HCT116 (cell line): ENCODE measurements at regions not wholly inside any gene's neighbourhood (a gene's known extent, or its start where the extent isn't known, plus 50 kb on each side); places are given as distances from the start of the nearest gene placed in this dataset.

Source experiments
- ATAC-seq: fragments of 200-7000 bp; cut with Tn5 transposase; 2 replicates; pipeline ENCODE4 v1.9.1; 2020; ENCODE audit warnings: mild to moderate bottlenecking, moderate library complexity
- BruUV-seq: library from RNA; stranded (reverse); fragments of 400-500 nt; replicated peaks from 2 replicates; lab custom pipeline; 2021; lab: Mats Ljungman, UMichigan
- CTCF ChIA-PET: fragments of 300-600 bp; sonication (Branson Sonifier 250); formaldehyde crosslinking; loops from one replicate; lab custom pipeline; 2021; ENCODE audit warnings: antibody characterized with exemption; lab: Charles Lee
- POLR2A ChIA-PET: fragments of 300-600, 350-600 bp; sonication (Branson Sonifier 250); formaldehyde crosslinking; loops from one replicate; lab custom pipeline; 2021; ENCODE audit warnings: antibody characterized with exemption; lab: Charles Lee
- RAD21 ChIA-PET, 2 experiments: fragments of 300-600 bp; sonication (Branson Sonifier 250); formaldehyde crosslinking; loops; one replicate each; lab custom pipeline; 2023; ENCODE audit warnings: low total read pairs in 2 of 2; ENCODE audit not compliant: uncharacterized antibody in 2 of 2, unreplicated experiment in 2 of 2, low non-redundant PET in 1 of 2; lab: Charles Lee
- DNase-seq: peaks from one replicate; pipeline ENCODE4 v3.0.0-alpha.2; 2010; ENCODE audit warnings: low read depth, low spot score
- H2AFZ ChIP-seq: fragments of 200-600 bp; shearing (Covaris generic), sonication (generic); 2 replicates; pipeline ENCODE4 v1.6.1; 2017; ENCODE audit warnings: low read depth, mixed run types, mixed read lengths, antibody characterized with exemption, low read length; ENCODE audit not compliant: poor library complexity, severe bottlenecking
- H3K27ac ChIP-seq: 2 replicates; pipeline ENCODE4 v1.5.1; 2012; ENCODE audit warnings: low read depth, low read length
- H3K27me3 ChIP-seq: fragments of 200-600 bp; sonication (generic); 2 replicates; pipeline ENCODE4 v1.6.1; 2016; ENCODE audit warnings: mixed run types, low read length, mixed read lengths; ENCODE audit not compliant: insufficient read depth
- H3K36me3 ChIP-seq, 2 experiments: fragments of 200-500 bp in 1 of 2; fragments of 200-600 bp in 1 of 2; sonication (Bioruptor generic) in 1 of 2; sonication (generic) in 1 of 2; 2 replicates each; pipeline versions ENCODE4 v1.5.1 to v1.6.1; 2014 to 2016; ENCODE audit warnings: low read length in 2 of 2, inconsistent platforms in 1 of 2, mixed read lengths in 1 of 2, mixed run types in 1 of 2; ENCODE audit not compliant: insufficient read depth in 2 of 2, control insufficient read depth in 1 of 2
- H3K4me1 ChIP-seq, 2 experiments: fragments of 200-600 bp in 1 of 2; sonication (generic) in 1 of 2; 2 replicates each; pipeline versions ENCODE4 v1.5.1 to v1.6.1; 2012 to 2017; ENCODE audit warnings: low read length in 2 of 2, inconsistent platforms in 1 of 2, mild to moderate bottlenecking in 1 of 2, mixed read lengths in 1 of 2, mixed run types in 1 of 2, moderate library complexity in 1 of 2; ENCODE audit not compliant: insufficient read depth in 2 of 2, control insufficient read depth in 1 of 2
- H3K4me2 ChIP-seq: fragments of 200-600 bp; sonication (generic); 2 replicates; pipeline ENCODE4 v1.6.1; 2017; ENCODE audit warnings: mixed run types, low read length, mixed read lengths
- H3K4me3 ChIP-seq, 2 experiments: fragments of 200-600 bp in 1 of 2; sonication (generic) in 1 of 2; replicated peaks in 1 of 2; 2 replicates each; pipeline ENCODE4 v1.5.1; 2011 to 2016; ENCODE audit warnings: low read length in 2 of 2, control low read depth in 1 of 2, low read depth in 1 of 2, mild to moderate bottlenecking in 1 of 2, mixed read lengths in 1 of 2, mixed run types in 1 of 2
- H3K79me2 ChIP-seq: fragments of 200-600 bp; sonication (generic); 2 replicates; pipeline ENCODE4 v1.6.1; 2017; ENCODE audit warnings: mild to moderate bottlenecking, mixed run types, low read length, moderate library complexity, mixed read lengths; ENCODE audit not compliant: insufficient read depth
- H3K9ac ChIP-seq: fragments of 200-600 bp; sonication (generic); 2 replicates; pipeline ENCODE4 v1.6.1; 2016; ENCODE audit warnings: low read length, mixed read lengths
- H3K9me2 ChIP-seq: fragments of 200-600 bp; sonication (generic), shearing (Covaris generic); 2 replicates; pipeline ENCODE4 v1.6.1; 2017; ENCODE audit warnings: mixed run types, mild to moderate bottlenecking, moderate library complexity; ENCODE audit not compliant: insufficient read depth
- H3K9me3 ChIP-seq, 2 experiments: fragments of 200-500 bp in 1 of 2; fragments of 200-600 bp in 1 of 2; sonication (Bioruptor generic) in 1 of 2; sonication (generic) in 1 of 2; 2 replicates each; pipeline ENCODE4 v1.6.1; 2014 to 2017; ENCODE audit warnings: low read length in 2 of 2, mixed read lengths in 2 of 2, inconsistent platforms in 1 of 2, low read depth in 1 of 2, mild to moderate bottlenecking in 1 of 2, mixed run types in 1 of 2, moderate library complexity in 1 of 2; ENCODE audit not compliant: control insufficient read depth in 1 of 2, insufficient read depth in 1 of 2
- H4K20me1 ChIP-seq: fragments of 200-600 bp; sonication (generic), shearing (Covaris generic); 2 replicates; pipeline ENCODE4 v1.6.1; 2017; ENCODE audit warnings: mixed run types, mild to moderate bottlenecking, moderate library complexity; ENCODE audit not compliant: insufficient read depth
- ATF3 ChIP-seq: IDR thresholded peaks from 2 replicates; pipeline ENCODE4 v1.6.1; 2012
- CBX3 ChIP-seq: IDR thresholded peaks from 2 replicates; pipeline ENCODE4 v1.6.1; 2012; ENCODE audit warnings: low read depth
- CTCF ChIP-seq, 3 experiments: fragments of 200-600 bp in 1 of 3; sonication (generic) in 1 of 3; IDR thresholded peaks in 2 of 3; conservative IDR thresholded peaks in 1 of 3; 2 replicates each; pipeline ENCODE4 v1.5.1; 2012 to 2017; ENCODE audit warnings: low read depth in 2 of 3, low read length in 2 of 3, antibody characterized with exemption in 1 of 3, borderline replicate concordance in 1 of 3, control low read depth in 1 of 3, mild to moderate bottlenecking in 1 of 3, mixed read lengths in 1 of 3, mixed run types in 1 of 3, moderate library complexity in 1 of 3; ENCODE audit not compliant: insufficient read depth in 1 of 3
- EGR1 ChIP-seq: IDR thresholded peaks from 2 replicates; pipeline ENCODE4 v1.6.1; 2012; ENCODE audit warnings: low read depth
- ELF1 ChIP-seq: IDR thresholded peaks from 2 replicates; pipeline ENCODE4 v1.6.1; 2012; ENCODE audit warnings: low read depth, borderline replicate concordance
- EZH2 ChIP-seq: fragments of 200-600 bp; sonication (generic); IDR thresholded peaks from 2 replicates; pipeline ENCODE4 v1.6.1; 2017; ENCODE audit warnings: antibody characterized with exemption, mixed run types
- FOSL1 ChIP-seq: IDR thresholded peaks from 2 replicates; pipeline ENCODE4 v1.6.1; 2012; ENCODE audit warnings: low read depth
- JUND ChIP-seq: IDR thresholded peaks from 2 replicates; pipeline ENCODE4 v1.6.1; 2012
- MAX ChIP-seq: IDR thresholded peaks from 2 replicates; pipeline ENCODE4 v1.6.1; 2012
- POLR2A ChIP-seq: IDR thresholded peaks from 2 replicates; pipeline ENCODE4 v1.7.0; 2011; ENCODE audit warnings: borderline replicate concordance; ENCODE audit not compliant: insufficient read depth, insufficient read length; ENCODE audit errors: extremely low read depth
- POLR2AphosphoS5 ChIP-seq: IDR thresholded peaks from 2 replicates; pipeline ENCODE4 v1.6.1; 2011; ENCODE audit warnings: mild to moderate bottlenecking, low read depth, low read length, moderate library complexity
- RAD21 ChIP-seq: IDR thresholded peaks from 2 replicates; pipeline ENCODE4 v1.6.1; 2012; ENCODE audit warnings: low read depth, mild to moderate bottlenecking
- REST ChIP-seq: IDR thresholded peaks from 2 replicates; pipeline ENCODE4 v1.6.1; 2012; ENCODE audit warnings: low read depth
- SIN3A ChIP-seq: IDR thresholded peaks from 2 replicates; pipeline ENCODE4 v1.6.1; 2012; ENCODE audit warnings: low read depth
- SRF ChIP-seq: IDR thresholded peaks from 2 replicates; pipeline ENCODE4 v1.6.1; 2012; ENCODE audit warnings: low read depth
- TCF7L2 ChIP-seq: IDR thresholded peaks from 2 replicates; pipeline ENCODE4 v1.7.0; 2011; ENCODE audit warnings: borderline replicate concordance, inconsistent platforms; ENCODE audit not compliant: insufficient read depth, insufficient read length; ENCODE audit errors: extremely low read depth
- ZFX ChIP-seq: fragments of 450-650 bp; IDR thresholded peaks from 2 replicates; pipeline ENCODE4 v1.6.1; 2017
- ZNF274 ChIP-seq: fragments of 200-500 bp; sonication (Bioruptor generic); IDR thresholded peaks from 2 replicates; pipeline ENCODE4 v1.6.1; 2014; ENCODE audit warnings: mild to moderate bottlenecking, low read depth, low read length, inconsistent platforms
- intact Hi-C: fragments of 100-400 bp; cut with micrococcal nuclease; formaldehyde crosslinking; loops from 2 replicates; pipeline ENCODE4 v1.10.0; 2022

GRCh38 chr7:94057955-94058354 is 53.8 kb upstream of the BET1 start:
- TF ChIP-seq POLR2AphosphoS5 (no peak), FOSL1 (no peak)
- no peaks in the 10 kb centered on the region for H4K20me1 ChIP-seq
- BruUV-seq, result no TSS peak
- no peaks in the 10 kb centered on the region for H3K9me2 ChIP-seq
- H2AFZ ChIP-seq, result no peak overlapping the region
- intact Hi-C loops, result no loop called here
- H3K27ac ChIP-seq, result no peak overlapping the region
- ChIA-PET RAD21 (no interaction called here), POLR2A (no interaction called here), CTCF (no interaction called here)
- no peaks in the 10 kb centered on the region for H3K79me2 ChIP-seq
- DNase-seq (no peak), ATAC-seq (no peak)
- no peaks in the 10 kb centered on the region for H3K4me1 ChIP-seq
- H3K4me3 ChIP-seq, result no peak overlapping the region
- H3K27me3 ChIP-seq, result peaks cover 25% of the 10 kb centered on the region; the same call in 1 of the 2 replicates
- H3K4me2 ChIP-seq, result no peak overlapping the region
- no peaks in the 10 kb centered on the region for H3K9me3 ChIP-seq
- H3K9ac ChIP-seq, result no peak overlapping the region
- no peaks in the 10 kb centered on the region for H3K36me3 ChIP-seq

- Histone ChIP-seq H3K4me2 (no peak overlapping the region), H3K4me1 (no peaks in the 10 kb centered on the region), H3K27ac (no peak overlapping the region), H3K36me3 (no peaks in the 10 kb centered on the region), H3K4me3 (no peak overlapping the region), H3K79me2 (no peaks in the 10 kb centered on the region), H4K20me1 (no peaks in the 10 kb centered on the region), H3K27me3 (peaks cover 26% of the 10 kb centered on the region; the same call in 1 of the 2 replicates)
- intact Hi-C loops, result no loop called here
- no peak for DNase-seq
- CTCF ChIA-PET, result no interaction called here
- RAD21 ChIA-PET, result no interaction called here
- BruUV-seq, result no TSS peak
- TF ChIP-seq SIN3A, result no peak
- no peak for TF ChIP-seq TCF7L2
- no peak for TF ChIP-seq EGR1
- no peak for TF ChIP-seq ZNF274
- TF ChIP-seq ATF3, result no peak
- no peak for TF ChIP-seq JUND
- TF ChIP-seq FOSL1, result no peak
- no peak for TF ChIP-seq SRF
- TF ChIP-seq POLR2A, result no peak
- TF ChIP-seq REST, result no peak
- no peak for TF ChIP-seq CBX3
- TF ChIP-seq RAD21, result no peak
- no peak for TF ChIP-seq MAX
- TF ChIP-seq ELF1, result no peak
- TF ChIP-seq ZFX, result no peak
- TF ChIP-seq CTCF (IDR thresholded peaks at IDR 0.05 in 2 of 3, conservative IDR thresholded peaks at IDR 0.05 in 1 of 3; ENCODE audit: borderline replicate concordance in 1 of 3, insufficient read depth in 1 of 3, low read depth in 2 of 3, low read length in 2 of 3), result no peak
- no peak for TF ChIP-seq EZH2
- TF ChIP-seq, all 23 proteins: peak for 0
- no peak for ATAC-seq
- Histone ChIP-seq H3K9me3 (no peaks in the 10 kb centered on the region), H3K9me2 (no peaks in the 10 kb centered on the region), H2AFZ (no peak overlapping the region), H3K9ac (no peak overlapping the region)
- POLR2A ChIA-PET, result no interaction called here
Observed at GRCh38 chr7:94059746-94060145, 55.6 kb upstream of the BET1 start.
